ENCODE measurements at regions not wholly inside any gene's neighbourhood (a gene's known extent, or its start where the extent isn't known, plus 50 kb on each side); places are given as distances from the start of the nearest gene placed in this dataset.
A peak's percentile ranks its signal among the peaks of the same experiment; 100 is the strongest.

DNA sequence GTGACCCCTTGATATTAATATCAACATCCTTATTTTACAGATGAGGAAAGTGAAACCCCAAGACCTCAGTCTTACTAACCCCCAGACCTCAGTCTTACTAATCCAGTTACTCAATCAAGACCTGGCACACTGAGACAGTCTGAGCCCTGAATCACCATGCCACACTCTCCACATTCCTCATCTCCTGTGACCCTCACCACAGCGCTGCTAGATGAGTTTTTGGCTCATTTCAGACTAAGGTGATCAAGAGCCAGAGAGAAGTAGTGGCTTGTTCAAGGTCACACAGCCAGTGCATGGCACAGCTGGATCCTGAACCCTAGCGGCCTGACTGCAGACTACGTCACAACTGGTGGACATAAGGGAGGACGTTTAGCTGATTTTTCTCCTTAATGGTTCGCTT lies 579.2 kb downstream of the BCL11B start:
- Histone ChIP-seq H3K27ac (ENCODE audit: low read depth, low read length) (no peak overlapping the region), H3K4me3 (ENCODE audit: low read depth, low read length) (no peak overlapping the region), H3K4me1 (ENCODE audit: control insufficient read depth, insufficient read depth, low read length) (peaks cover 4% of the 10 kb centered on the region), H3K9me3 (ENCODE audit: control insufficient read depth, insufficient read depth, low read length) (no peaks in the 10 kb centered on the region), H3K27me3 (ENCODE audit: control insufficient read depth, insufficient read depth, low read length) (no peaks in the 10 kb centered on the region), H3K36me3 (ENCODE audit: control insufficient read depth, insufficient read depth, low read length) (no peaks in the 10 kb centered on the region)
- 87% methylated on average over 3 of the region's 5 CpGs for WGBS (ENCODE audit: insufficient coverage)
- no peak for DNase-seq (ENCODE audit: low read depth in 4 of 6, low spot score in 6 of 6)

DNA sequence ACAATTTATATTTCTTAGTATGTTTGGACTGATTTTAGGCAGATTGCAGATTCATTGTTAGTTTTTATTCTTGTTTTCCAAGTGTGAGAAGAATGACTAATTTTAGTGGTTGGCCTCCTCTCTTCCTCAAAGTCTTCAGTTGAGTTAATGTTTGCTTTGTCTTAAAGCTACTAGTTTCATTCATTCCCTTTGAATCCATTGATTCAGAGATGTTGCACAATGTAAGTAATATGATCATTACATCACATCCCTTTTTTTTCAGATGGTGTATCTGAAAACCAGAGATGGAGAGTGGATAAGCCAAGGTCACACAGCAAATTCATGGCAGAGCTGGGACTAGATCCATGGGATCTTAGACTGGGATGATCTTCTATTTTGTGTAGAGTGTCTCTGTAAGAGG lies 577.5 kb downstream of the BCL11B start:
- H3K9me3 ChIP-seq (ENCODE audit: control insufficient read depth, insufficient read depth, low read length): no peaks in the 10 kb centered on the region

GRCh38 chr14:98695809-98696208 lies 576.2 kb downstream of the BCL11B start:
- 79% methylated on average over 1 of the region's 1 CpG for WGBS (ENCODE audit: insufficient coverage)
- no peak for DNase-seq (ENCODE audit: low read depth in 4 of 6, low spot score in 6 of 6)
- no peaks in the 10 kb centered on the region for H3K36me3 ChIP-seq (ENCODE audit: control insufficient read depth, insufficient read depth, low read length)
- H3K4me3 ChIP-seq (ENCODE audit: low read depth, low read length): no peak overlapping the region
- H3K27ac ChIP-seq (ENCODE audit: low read depth, low read length): no peak overlapping the region
- H3K9me3 ChIP-seq (ENCODE audit: control insufficient read depth, insufficient read depth, low read length): no peaks in the 10 kb centered on the region
- H3K27me3 ChIP-seq (ENCODE audit: control insufficient read depth, insufficient read depth, low read length): no peaks in the 10 kb centered on the region
- H3K4me1 ChIP-seq (ENCODE audit: control insufficient read depth, insufficient read depth, low read length): no peaks in the 10 kb centered on the region

More for the DNA sequence above, 577.5 kb downstream of the BCL11B start:
- H3K27me3 ChIP-seq (ENCODE audit: control insufficient read depth, insufficient read depth, low read length): no peaks in the 10 kb centered on the region
- no peak overlapping the region for H3K27ac ChIP-seq (ENCODE audit: low read depth, low read length)
- no peaks in the 10 kb centered on the region for H3K36me3 ChIP-seq (ENCODE audit: control insufficient read depth, insufficient read depth, low read length)
- H3K4me1 ChIP-seq (ENCODE audit: control insufficient read depth, insufficient read depth, low read length): peaks cover 4% of the 10 kb centered on the region
- no peak overlapping the region for H3K4me3 ChIP-seq (ENCODE audit: low read depth, low read length)
- DNase-seq (ENCODE audit: low read depth in 4 of 6, low spot score in 6 of 6): no peak

GRCh38 chr14:98698341-98698740 lies 573.7 kb downstream of the BCL11B start:
- H3K4me1 ChIP-seq (ENCODE audit: control insufficient read depth, insufficient read depth, low read length): no peaks in the 10 kb centered on the region
- no peaks in the 10 kb centered on the region for H3K9me3 ChIP-seq (ENCODE audit: control insufficient read depth, insufficient read depth, low read length)
- no peak overlapping the region for H3K27ac ChIP-seq (ENCODE audit: low read depth, low read length)
- no peak for DNase-seq (ENCODE audit: low read depth in 4 of 6, low spot score in 6 of 6)
- WGBS (ENCODE audit: insufficient coverage): 100% methylated on average over 1 of the region's 3 CpGs
- no peaks in the 10 kb centered on the region for H3K36me3 ChIP-seq (ENCODE audit: control insufficient read depth, insufficient read depth, low read length)
- no peak overlapping the region for H3K4me3 ChIP-seq (ENCODE audit: low read depth, low read length)
- H3K27me3 ChIP-seq (ENCODE audit: control insufficient read depth, insufficient read depth, low read length): no peaks in the 10 kb centered on the region

DNA sequence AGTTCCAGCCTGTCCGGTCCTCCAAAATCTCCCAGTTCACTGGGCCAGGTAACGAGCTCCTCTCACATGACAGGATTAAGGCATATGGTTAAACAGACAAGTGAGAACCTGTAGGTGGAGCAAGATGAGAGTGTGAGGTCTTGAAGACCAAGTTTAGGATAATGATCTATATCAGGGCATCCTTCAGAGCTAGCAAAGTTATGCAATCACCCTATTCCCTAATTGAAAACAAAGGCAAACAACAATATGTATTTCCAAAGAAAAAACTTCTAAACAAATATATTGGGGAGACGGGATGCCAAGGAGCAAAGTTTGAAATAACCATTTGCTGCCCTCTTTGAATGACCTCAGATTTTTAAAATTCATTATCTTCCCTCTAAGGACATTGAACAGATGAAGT lies 571.2 kb downstream of the BCL11B start:
- H3K4me3 ChIP-seq (ENCODE audit: low read depth, low read length): no peak overlapping the region
- no peak for DNase-seq (ENCODE audit: low read depth in 4 of 6, low spot score in 6 of 6)
- no peaks in the 10 kb centered on the region for H3K4me1 ChIP-seq (ENCODE audit: control insufficient read depth, insufficient read depth, low read length)
- 80% methylated on average over 1 of the region's 3 CpGs for WGBS (ENCODE audit: insufficient coverage)
- no peaks in the 10 kb centered on the region for H3K36me3 ChIP-seq (ENCODE audit: control insufficient read depth, insufficient read depth, low read length)
- H3K27ac ChIP-seq (ENCODE audit: low read depth, low read length): no peak overlapping the region
- H3K9me3 ChIP-seq (ENCODE audit: control insufficient read depth, insufficient read depth, low read length): no peaks in the 10 kb centered on the region
- no peaks in the 10 kb centered on the region for H3K27me3 ChIP-seq (ENCODE audit: control insufficient read depth, insufficient read depth, low read length)

DNA sequence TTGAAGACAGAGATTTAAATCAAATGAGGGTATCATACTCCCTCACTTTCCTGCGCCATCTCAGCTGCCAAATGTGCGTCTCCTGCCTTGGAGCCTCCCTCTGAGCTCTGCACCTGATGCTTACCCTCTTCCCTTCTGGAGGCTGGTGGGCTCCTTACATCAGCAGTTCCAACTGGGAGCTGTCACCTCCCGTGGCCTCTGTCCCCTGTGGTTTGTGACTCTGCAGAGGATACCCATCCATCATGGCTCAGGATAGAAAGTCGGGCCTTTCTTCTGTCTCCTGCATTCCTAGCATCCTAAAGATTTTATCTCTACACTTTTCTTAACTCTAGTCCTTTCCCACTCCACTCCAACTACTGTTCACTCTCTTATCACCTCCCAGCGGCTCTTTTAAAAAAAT lies 570.6 kb downstream of the BCL11B start:
- no peak overlapping the region for H3K27ac ChIP-seq (ENCODE audit: low read depth, low read length)
- no peaks in the 10 kb centered on the region for H3K27me3 ChIP-seq (ENCODE audit: control insufficient read depth, insufficient read depth, low read length)
- no peaks in the 10 kb centered on the region for H3K4me1 ChIP-seq (ENCODE audit: control insufficient read depth, insufficient read depth, low read length)
- DNase-seq (ENCODE audit: low read depth in 4 of 6, low spot score in 6 of 6): no peak
- no peaks in the 10 kb centered on the region for H3K9me3 ChIP-seq (ENCODE audit: control insufficient read depth, insufficient read depth, low read length)
- WGBS (ENCODE audit: insufficient coverage): 75% methylated on average over 3 of the region's 5 CpGs
- no peaks in the 10 kb centered on the region for H3K36me3 ChIP-seq (ENCODE audit: control insufficient read depth, insufficient read depth, low read length)
- no peak overlapping the region for H3K4me3 ChIP-seq (ENCODE audit: low read depth, low read length)

GRCh38 chr14:98704441-98704840 lies 567.6 kb downstream of the BCL11B start:
- H3K4me1 ChIP-seq (ENCODE audit: control insufficient read depth, insufficient read depth, low read length): no peaks in the 10 kb centered on the region
- WGBS (ENCODE audit: insufficient coverage): 45% methylated on average over 3 of the region's 3 CpGs
- DNase-seq (ENCODE audit: low read depth in 4 of 6, low spot score in 6 of 6): no peak
- no peaks in the 10 kb centered on the region for H3K27me3 ChIP-seq (ENCODE audit: control insufficient read depth, insufficient read depth, low read length)
- H3K27ac ChIP-seq (ENCODE audit: low read depth, low read length): no peak overlapping the region
- no peaks in the 10 kb centered on the region for H3K36me3 ChIP-seq (ENCODE audit: control insufficient read depth, insufficient read depth, low read length)
- H3K4me3 ChIP-seq (ENCODE audit: low read depth, low read length): no peak overlapping the region
- no peaks in the 10 kb centered on the region for H3K9me3 ChIP-seq (ENCODE audit: control insufficient read depth, insufficient read depth, low read length)

DNA sequence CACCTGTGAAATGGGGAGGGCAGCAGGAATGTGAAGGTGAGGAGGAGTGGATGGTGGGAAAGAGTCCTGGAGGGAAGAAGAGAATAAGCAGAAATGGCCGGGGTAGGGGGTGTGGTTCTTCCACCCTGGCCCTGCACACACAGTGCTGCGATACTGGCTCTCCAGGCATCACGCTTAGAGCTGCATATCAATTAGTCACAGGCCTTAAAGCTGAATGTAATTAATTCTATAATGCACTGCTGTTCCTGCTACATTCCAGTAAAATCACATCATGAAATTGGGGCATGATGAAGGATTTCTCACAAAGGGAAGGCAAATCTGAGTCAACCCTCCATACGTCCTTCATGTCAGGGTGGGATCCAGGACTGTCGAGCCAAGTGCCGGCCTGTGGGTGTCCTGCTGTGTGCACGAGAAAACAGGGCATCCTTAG lies 566.1 kb downstream of the BCL11B start:
- WGBS (ENCODE audit: insufficient coverage): 54% methylated on average over 2 of the region's 7 CpGs
- H3K36me3 ChIP-seq (ENCODE audit: control insufficient read depth, insufficient read depth, low read length): no peaks in the 10 kb centered on the region
- no peaks in the 10 kb centered on the region for H3K9me3 ChIP-seq (ENCODE audit: control insufficient read depth, insufficient read depth, low read length)
- DNase-seq (ENCODE audit: low read depth in 4 of 6, low spot score in 6 of 6): peak in 1 of 6 donors; percentile 73
- H3K27ac ChIP-seq (ENCODE audit: low read depth, low read length): no peak overlapping the region
- H3K27me3 ChIP-seq (ENCODE audit: control insufficient read depth, insufficient read depth, low read length): no peaks in the 10 kb centered on the region
- no peaks in the 10 kb centered on the region for H3K4me1 ChIP-seq (ENCODE audit: control insufficient read depth, insufficient read depth, low read length)
- no peak overlapping the region for H3K4me3 ChIP-seq (ENCODE audit: low read depth, low read length)

DNA sequence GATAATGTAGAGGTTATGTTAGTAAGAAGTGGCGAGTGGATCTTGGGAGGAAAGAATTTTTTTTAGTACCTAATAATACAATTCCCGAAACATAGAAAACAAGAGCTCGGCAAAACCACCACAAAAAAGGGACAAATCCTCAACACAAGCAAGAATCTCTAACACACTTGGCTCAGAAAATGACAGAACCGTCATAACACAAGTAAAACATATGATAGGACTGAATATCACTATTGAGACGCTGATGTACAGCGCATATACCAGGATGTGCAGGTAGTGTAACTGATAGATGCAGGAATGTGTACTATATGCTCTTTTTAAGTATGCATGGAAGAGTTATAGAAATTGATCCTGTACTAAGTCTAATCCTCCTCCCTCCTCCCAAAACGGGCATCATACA lies 564.5 kb downstream of the BCL11B start:
- Histone ChIP-seq H3K4me1 (ENCODE audit: control insufficient read depth, insufficient read depth, low read length) (no peaks in the 10 kb centered on the region), H3K4me3 (ENCODE audit: low read depth, low read length) (no peak overlapping the region), H3K36me3 (ENCODE audit: control insufficient read depth, insufficient read depth, low read length) (no peaks in the 10 kb centered on the region), H3K27me3 (ENCODE audit: control insufficient read depth, insufficient read depth, low read length) (no peaks in the 10 kb centered on the region), H3K27ac (ENCODE audit: low read depth, low read length) (no peak overlapping the region), H3K9me3 (ENCODE audit: control insufficient read depth, insufficient read depth, low read length) (no peaks in the 10 kb centered on the region)
- DNase-seq (ENCODE audit: low read depth in 4 of 6, low spot score in 6 of 6): no peak
- WGBS (ENCODE audit: insufficient coverage): no CpG with 5 or more reads among the region's 7 CpGs

GRCh38 chr14:98708555-98708954 lies 563.4 kb downstream of the BCL11B start:
- Histone ChIP-seq H3K27me3 (ENCODE audit: control insufficient read depth, insufficient read depth, low read length) (no peaks in the 10 kb centered on the region), H3K27ac (ENCODE audit: low read depth, low read length) (no peak overlapping the region), H3K36me3 (ENCODE audit: control insufficient read depth, insufficient read depth, low read length) (no peaks in the 10 kb centered on the region), H3K4me3 (ENCODE audit: low read depth, low read length) (no peak overlapping the region), H3K4me1 (ENCODE audit: control insufficient read depth, insufficient read depth, low read length) (no peaks in the 10 kb centered on the region), H3K9me3 (ENCODE audit: control insufficient read depth, insufficient read depth, low read length) (no peaks in the 10 kb centered on the region)
- no peak for DNase-seq (ENCODE audit: low read depth in 4 of 6, low spot score in 6 of 6)

Data from spinal cord (tissue), 9 donors.